Fibroblast of skin of right biceps (primary cell): ENCODE measurements at regions not wholly inside any gene's neighbourhood (a gene's known extent, or its start where the extent isn't known, plus 50 kb on each side); places are given as distances from the start of the nearest gene placed in this dataset.
"Not testable (repeated sequence)": the region's sequence is repeated elsewhere in the genome, so short reads cannot be mapped to it uniquely, and the experiment has no call there.

ENCODE experiments used
- DNase-seq: peaks from one replicate; pipeline ENCODE4 v3.0.0-alpha.2; 2013

- no peak for DNase-seq
Measured at GRCh38 chr6:14754751-14755513, 490.9 kb upstream of the JARID2 start.

DNA sequence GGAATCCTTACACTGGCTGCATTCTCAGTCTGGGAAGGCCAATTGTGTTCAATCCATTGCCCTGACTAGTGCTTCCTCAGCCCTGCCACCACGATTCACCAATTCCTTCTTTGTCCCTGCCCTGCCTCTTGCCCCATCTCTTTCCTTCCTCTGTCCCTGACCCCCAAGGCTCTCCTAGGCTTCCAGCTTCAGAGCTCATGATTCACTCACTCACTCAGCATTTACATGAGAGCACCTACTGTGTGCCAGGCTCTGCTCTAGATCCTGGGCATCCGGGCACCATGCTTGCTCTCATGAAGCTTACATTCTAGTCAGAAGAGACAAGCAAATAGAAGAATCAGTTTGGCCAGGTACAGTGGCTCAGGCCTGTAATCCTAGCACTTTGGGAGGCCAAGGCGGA is 489.5 kb upstream of the JARID2 start:
- no peak for DNase-seq

DNA sequence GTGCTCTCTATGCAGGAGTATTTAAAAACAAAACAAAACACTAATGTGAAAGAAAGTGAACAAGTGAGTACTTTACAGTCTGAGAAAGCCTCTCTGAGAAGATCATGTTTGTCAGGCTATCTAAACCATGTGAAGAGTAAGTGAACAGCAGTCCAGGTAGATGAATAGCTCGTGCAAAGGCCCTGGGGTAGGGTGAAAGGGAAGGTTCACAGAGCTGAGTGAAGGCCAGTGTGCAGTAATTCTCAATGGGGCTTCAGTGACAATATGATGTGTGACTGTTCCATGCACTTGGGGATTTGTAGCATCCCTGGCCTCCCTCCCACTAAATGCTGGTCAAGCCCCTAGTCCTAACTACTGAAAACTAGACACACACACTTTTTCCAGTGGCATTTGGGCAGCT is 488.9 kb upstream of the JARID2 start:
- DNase-seq = no peak

- no peak for DNase-seq
Measured at GRCh38 chr6:14757418-14757817, 488.5 kb upstream of the JARID2 start.

- no peak for DNase-seq
Measured at GRCh38 chr6:14758421-14759081, 487.3 kb upstream of the JARID2 start.

GRCh38 chr6:14759976-14760672 is 485.7 kb upstream of the JARID2 start:
- DNase-seq = no peak

DNA sequence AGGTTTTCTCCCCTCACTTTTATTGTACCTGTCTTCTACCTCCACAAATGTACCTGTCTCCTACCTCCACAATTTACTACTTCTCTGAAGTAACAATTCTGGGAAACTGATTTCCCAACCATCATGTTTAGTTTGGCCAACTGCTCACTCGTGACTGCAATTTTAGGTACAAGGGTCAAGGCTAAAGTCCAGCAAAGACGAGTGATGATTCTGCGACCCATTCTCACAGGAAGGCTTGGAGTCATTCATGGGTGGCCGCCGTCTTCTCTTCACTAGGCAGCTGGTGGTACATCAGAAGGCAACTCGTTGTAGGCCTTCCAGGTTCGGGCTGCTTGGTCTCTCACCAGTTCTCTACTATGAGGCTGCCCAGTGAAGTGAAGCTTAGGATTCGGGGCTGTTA is 483.8 kb upstream of the JARID2 start:
- DNase-seq = no peak

DNA sequence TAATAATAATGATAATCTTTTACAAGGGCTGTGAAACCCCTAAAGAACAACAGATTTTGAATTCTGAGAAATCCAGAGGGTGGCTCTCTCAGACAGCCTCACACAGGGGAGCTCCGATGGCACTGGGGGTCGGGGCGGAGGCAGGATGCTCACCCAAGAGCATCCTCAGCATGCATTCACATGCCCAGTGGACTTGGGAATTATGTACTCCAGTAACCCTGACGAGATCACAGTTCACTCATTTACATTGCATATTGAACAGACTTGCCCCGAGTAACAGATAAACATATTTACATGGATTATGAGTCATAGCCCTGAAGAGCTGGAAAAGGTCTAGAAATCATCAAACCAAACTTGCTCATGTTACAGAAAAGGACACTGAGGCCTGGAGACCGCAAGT is 482.7 kb upstream of the JARID2 start:
- DNase-seq = peak; percentile 41

GRCh38 chr6:14763616-14764015 is 482.3 kb upstream of the JARID2 start:
- no peak for DNase-seq

GRCh38 chr6:14765106-14765505 is 480.8 kb upstream of the JARID2 start:
- DNase-seq = peak; percentile 42

GRCh38 chr6:14765721-14766390 is 480.0 kb upstream of the JARID2 start:
- DNase-seq = no peak

DNA sequence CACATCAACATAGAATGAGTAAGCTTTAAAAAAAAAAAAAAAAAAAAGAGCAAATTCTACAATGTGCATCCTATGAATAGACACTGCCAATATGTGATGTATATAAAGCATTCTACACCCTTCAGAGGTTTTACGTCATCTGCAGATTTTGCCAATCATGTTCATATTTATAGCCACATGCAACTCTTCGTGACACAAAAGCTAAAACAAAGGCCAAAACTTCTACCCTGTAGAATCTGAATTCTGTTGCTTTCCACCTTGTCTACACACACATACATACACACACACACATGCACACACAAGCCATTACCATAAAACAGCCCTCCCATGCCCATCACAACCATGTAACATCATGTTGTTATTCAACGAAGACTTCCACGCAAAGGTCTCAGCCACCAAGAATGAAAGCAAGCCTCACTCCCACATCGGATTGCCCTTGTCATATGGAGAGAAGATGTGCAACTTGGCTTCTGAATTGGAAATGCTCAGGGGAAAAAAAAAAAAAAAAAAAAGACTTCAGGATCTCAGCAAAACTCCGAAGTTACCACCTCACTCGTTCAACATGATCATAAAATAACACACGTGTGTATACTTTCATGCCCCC is 479.4 kb upstream of the JARID2 start:
- DNase-seq = peak; percentile 47

DNA sequence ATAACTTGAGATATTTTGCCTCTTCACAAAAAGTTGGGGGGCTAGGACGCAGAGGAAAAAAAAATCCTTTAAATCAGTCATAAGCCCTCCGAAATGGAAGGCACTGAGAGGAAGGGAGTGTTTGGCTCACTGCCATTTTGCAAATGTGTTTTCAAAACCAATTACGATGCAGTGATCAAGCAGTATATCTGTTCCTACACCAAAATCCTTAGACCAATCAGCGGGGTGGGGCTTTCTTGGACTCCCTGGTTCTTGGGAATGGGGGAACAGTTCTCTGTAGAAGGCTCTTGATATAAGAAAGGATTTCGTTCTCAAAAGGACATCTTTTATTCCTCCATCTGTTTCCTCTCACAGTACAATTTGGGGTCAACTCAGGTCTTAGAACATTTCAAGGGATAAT is 478.6 kb upstream of the JARID2 start:
- DNase-seq = peak; percentile 36

DNA sequence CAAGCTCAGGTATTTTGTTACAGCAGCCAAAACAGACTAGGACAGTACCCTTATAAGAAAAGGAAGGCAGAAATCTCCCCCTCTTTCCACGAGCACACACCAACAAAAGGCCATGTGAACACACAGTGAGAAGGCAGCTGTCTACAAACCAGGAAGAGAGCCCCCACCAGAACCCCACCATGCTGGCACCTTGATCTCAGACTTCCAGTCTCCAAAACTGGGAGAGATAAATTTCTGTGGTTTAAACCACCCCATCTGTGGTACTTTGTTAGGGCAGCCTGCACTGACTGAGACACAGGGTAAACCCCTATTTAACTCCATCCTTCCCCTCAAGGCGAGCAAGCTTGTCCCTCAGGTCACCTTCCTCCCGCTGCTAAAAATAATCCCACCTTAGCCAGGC is 475.8 kb upstream of the JARID2 start:
- no peak for DNase-seq

DNA sequence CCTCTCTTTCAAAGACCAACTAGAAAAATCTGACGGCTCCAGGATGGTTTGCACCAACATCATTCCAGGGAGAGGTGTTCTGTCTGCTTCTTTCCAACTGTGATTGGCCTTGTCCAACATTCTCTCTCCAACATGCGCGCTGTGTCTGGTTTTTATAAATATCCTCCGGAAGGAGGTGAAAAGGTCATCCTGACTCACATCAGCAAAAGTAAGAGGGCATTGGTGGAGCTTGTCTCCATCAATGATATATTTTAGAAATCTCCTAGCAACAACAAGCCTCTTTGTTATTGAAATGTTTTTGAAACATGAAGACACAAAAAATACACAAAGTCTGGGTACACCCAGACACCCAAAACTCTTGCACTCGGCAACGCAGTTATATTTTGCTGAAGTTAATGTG is 475.3 kb upstream of the JARID2 start:
- peak; percentile 65 for DNase-seq

GRCh38 chr6:14771016-14771415 is 474.9 kb upstream of the JARID2 start:
- DNase-seq = no peak

DNA sequence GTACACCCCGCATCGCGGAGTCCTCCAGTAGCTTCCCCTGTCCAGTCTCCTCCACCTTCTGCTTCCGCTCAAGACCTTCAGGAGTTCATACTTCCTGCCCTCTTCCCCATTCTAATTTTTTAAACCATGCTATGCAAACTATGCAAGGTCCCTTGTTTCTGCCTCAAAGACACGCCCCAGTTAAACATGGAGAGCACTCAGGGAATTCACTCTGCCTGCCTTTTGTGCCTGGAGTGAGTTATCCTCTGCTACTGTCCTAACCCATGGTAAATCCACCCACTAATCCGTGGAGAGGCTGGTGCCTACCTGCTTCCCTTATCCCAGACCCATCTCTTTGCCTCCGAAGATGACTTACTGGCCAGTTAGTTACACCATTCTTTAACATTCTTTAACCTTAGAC is 473.7 kb upstream of the JARID2 start:
- DNase-seq = no peak

GRCh38 chr6:14775528-14775927 is 470.3 kb upstream of the JARID2 start:
- no peak for DNase-seq

DNA sequence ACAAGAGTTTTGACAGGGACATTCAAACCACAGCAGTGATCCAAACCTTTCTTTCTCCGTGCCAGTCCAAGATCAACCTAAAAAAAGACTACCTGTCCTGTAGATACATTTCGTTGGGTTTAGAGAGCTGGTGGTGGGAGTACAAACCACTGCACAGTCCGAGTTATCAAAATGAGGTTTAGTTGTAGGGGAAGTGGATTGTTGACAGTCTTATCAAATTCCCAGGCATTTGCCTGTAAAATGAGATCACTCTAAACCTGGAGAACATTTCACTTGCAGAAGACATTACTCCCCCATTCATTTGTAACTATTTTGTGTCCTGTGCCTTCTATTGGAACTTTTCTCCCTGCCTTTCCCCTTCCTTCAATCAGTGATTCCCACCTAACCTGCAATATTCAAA is 469.6 kb upstream of the JARID2 start:
- DNase-seq = no peak

DNA sequence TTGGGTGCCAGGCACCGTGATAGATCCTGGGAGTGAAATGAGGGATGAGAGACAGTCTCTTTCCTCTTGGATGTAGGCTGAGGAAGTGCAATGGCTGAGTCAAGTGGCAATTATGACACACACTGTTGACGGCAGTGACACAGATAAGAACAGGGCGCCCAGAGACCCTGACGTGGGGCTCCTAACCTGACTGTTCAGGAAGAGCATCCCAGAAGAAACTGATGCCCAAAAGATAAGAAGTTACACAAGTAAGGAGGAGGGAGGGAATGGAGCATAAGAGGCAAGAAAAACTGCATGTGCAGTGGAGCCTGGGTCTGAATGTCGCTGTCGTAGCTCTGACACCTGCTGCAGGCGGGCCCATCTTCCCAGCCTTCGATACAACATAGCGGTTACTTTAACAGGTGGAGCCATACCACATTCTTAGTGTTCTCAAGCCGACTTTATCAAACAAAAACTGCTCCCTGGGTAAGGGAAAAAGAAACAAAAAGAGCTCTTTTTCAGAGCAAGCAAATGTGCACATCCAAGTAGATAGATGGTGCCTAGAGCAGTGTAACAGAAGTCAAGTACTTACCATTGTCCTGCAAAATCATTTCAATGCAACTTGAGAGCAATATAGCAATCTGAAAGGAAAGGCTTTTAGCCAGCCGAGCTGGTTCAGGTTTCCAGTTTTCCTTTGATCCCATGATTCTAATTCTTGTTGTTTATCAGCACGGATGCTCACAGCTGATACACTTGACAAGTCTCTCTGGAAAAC is 463.9 kb upstream of the JARID2 start:
- DNase-seq = no peak

DNA sequence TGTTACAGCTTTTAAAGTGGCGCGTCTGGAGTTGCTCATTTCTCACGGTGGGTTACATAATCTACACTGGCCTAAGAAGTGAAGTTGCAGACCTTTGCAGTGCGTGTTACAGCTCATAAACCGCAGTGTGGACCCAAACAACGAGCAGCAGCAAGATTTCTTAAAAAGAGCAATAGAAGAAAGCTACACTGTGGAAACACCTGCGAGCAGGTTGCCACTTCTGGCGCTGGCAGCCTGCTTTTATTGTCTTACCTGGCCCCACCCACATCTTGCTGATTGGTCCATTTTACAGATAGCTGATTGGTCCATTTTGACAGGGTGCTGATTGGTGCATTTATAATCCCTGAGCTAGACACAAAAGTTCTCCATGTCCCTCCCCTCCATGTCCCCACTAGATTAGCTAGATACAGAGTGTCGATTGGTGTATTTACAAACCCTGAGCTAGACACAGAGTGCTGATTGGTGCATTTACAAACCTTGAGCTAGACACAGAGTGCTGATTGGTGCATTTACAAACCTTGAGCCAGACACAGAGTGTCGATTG is 462.9 kb upstream of the JARID2 start:
- DNase-seq = not testable (repeated sequence)

GRCh38 chr6:14783594-14783993 is 462.3 kb upstream of the JARID2 start:
- DNase-seq = no peak
